ENCODE measurements at regions not wholly inside any gene's neighbourhood (a gene's known extent, or its start where the extent isn't known, plus 50 kb on each side); places are given as distances from the start of the nearest gene placed in this dataset.

DNA sequence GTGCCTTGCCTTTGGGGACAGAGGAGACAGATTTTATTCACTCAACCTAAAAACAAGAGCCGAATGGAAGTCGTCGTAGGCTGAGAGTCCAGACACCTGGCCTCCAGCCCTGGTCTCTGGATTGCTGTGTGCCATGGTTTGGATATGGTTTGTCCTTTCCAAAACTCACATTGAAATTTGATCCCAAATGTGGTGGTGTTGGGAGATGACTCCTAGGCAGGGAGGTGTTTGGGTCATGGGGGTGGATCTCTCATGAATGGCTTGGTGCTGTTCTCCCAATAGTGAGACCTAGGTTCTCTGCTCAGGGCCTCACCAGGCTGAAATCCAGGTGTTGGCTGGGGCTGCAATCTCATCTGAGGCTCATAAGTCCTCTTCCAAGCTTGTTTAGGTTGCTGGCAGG lies 75.5 kb downstream of the FOXD2 start:
- no peak for DNase-seq (ENCODE audit: low spot score)
- TF ChIP-seq, protein P1, sequence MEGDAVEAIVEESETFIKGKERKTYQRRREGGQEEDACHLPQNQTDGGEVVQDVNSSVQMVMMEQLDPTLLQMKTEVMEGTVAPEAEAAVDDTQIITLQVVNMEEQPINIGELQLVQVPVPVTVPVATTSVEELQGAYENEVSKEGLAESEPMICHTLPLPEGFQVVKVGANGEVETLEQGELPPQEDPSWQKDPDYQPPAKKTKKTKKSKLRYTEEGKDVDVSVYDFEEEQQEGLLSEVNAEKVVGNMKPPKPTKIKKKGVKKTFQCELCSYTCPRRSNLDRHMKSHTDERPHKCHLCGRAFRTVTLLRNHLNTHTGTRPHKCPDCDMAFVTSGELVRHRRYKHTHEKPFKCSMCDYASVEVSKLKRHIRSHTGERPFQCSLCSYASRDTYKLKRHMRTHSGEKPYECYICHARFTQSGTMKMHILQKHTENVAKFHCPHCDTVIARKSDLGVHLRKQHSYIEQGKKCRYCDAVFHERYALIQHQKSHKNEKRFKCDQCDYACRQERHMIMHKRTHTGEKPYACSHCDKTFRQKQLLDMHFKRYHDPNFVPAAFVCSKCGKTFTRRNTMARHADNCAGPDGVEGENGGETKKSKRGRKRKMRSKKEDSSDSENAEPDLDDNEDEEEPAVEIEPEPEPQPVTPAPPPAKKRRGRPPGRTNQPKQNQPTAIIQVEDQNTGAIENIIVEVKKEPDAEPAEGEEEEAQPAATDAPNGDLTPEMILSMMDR (IDR thresholded peaks at IDR 0.05): no peak
- Histone ChIP-seq H3K4me3 (no peak overlapping the region), H3K27ac (no peak overlapping the region)

DNA sequence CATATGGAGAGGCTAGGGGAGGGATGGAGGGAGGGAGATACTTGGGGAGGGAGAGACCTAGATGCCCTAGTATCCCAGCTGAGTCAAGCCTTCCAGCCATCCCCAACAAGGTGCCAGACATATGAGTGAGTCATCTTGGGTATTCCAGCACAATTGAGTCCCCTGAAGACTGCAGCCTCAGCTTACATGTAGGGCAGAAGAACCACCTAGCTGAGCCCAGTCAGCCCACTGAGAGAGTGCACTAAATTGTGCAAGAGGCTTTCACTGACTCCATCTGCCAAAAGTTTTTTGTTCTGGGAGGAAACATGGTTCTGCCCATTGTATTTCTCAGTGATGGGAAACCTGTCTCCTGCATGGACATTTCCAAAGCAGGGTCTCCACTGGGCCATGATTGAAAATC lies 76.4 kb downstream of the FOXD2 start:
- H3K27ac ChIP-seq: no peak overlapping the region
- TF ChIP-seq, protein P1 (IDR thresholded peaks at IDR 0.05): no peak
- no peak overlapping the region for H3K4me3 ChIP-seq
- no peak for DNase-seq (ENCODE audit: low spot score)

DNA sequence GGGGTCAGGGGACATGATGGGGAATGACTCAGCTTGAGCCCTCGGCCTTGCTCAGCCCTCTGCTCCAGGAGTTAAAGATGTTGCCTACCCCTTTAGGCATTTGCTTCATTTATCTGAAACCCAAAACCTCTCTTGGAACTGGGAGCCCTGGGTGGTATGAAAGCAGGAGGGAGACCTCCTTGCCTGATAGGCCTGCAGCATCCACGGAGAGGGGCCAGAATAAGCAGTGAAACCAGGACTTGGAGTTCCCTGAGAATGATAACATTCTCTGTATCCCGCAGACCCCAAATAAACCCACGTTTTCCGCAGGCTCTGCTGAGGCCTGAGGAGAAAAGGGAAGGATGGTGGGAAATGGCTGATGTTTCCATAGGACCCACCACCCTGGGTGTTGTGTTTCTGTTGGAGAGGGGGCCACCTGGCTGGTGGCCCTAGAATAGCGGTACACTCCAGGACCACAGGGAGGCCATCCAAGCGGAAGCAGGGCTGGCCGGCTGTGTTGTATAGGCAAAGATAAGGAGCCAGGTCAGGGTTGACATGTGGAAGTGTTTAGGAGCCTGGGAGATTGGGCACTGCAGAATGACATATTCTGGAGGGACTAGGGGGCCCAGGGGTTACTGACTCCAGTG lies 77.4 kb downstream of the FOXD2 start:
- no peak for DNase-seq (ENCODE audit: low spot score)
- H3K4me3 ChIP-seq: no peak overlapping the region
- H3K27ac ChIP-seq: no peak overlapping the region
- TF ChIP-seq, protein P1 (IDR thresholded peaks at IDR 0.05): no peak

DNA sequence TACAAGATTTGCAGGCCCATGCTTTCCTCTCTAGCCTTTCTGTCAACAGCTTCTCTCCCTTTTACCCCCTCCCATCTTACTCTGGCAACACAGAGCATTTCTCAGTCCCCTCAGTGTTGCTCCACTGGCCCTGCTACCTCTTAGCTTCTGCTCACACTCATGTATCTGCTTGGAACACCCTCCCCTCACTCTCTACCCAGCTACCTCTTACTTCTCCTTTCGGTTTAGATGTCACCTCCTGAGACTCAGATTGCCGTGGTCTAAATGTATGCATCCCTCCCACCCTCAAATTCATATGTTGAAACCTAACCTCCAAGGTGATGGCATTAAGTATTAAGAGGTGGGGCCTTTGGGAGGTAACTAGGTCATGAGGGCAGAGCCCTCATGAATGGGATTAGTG lies 80.1 kb downstream of the FOXD2 start:
- DNase-seq (ENCODE audit: low spot score): no peak
- Histone ChIP-seq H3K4me3 (no peak overlapping the region), H3K27ac (no peak overlapping the region)
- TF ChIP-seq, protein P1 (IDR thresholded peaks at IDR 0.05): no peak

DNA sequence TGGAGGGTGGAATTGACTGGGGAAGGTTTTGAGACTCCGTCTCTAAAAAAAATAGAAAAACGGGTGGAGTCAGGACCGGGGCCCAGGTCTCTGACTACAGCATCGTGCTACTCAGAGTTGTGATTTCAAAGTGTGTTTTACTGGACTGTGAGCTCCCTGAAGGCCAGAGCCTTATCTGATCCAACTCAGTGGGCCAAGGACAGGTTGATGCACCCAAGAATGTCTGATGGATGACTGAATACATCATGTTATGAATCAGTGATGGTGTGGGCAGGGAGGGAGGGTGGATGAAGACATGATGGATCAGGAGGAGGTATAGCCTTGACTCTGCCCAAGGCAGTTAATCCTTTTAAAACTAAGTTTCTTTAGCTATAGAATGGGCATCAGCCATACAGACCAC lies 81.6 kb downstream of the FOXD2 start:
- TF ChIP-seq, protein P1 (IDR thresholded peaks at IDR 0.05): no peak
- Histone ChIP-seq H3K27ac (no peak overlapping the region), H3K4me3 (no peak overlapping the region)
- DNase-seq (ENCODE audit: low spot score): no peak

DNA sequence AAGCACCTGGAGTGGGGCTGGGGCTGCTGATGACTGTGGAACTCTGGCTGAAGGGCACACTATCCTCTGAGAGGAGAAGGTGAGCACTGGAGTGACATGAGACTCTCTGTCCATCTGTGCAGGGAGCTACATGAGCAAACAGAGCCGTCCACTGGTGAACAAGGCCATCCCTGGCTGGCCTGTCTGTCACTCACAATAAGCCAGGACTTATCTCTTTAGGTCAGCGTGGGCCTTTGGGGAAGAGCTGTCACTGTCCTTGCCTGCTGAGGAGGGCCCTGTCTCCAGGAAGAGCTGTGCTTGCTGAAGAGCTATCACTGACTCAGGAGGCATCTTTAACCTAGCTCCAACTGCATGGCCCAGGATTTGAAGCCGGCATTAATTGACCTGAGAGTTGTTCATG lies 82.1 kb downstream of the FOXD2 start:
- no peak for DNase-seq (ENCODE audit: low spot score)
- no peak overlapping the region for H3K27ac ChIP-seq
- no peak overlapping the region for H3K4me3 ChIP-seq
- TF ChIP-seq, protein P1 (IDR thresholded peaks at IDR 0.05): no peak

DNA sequence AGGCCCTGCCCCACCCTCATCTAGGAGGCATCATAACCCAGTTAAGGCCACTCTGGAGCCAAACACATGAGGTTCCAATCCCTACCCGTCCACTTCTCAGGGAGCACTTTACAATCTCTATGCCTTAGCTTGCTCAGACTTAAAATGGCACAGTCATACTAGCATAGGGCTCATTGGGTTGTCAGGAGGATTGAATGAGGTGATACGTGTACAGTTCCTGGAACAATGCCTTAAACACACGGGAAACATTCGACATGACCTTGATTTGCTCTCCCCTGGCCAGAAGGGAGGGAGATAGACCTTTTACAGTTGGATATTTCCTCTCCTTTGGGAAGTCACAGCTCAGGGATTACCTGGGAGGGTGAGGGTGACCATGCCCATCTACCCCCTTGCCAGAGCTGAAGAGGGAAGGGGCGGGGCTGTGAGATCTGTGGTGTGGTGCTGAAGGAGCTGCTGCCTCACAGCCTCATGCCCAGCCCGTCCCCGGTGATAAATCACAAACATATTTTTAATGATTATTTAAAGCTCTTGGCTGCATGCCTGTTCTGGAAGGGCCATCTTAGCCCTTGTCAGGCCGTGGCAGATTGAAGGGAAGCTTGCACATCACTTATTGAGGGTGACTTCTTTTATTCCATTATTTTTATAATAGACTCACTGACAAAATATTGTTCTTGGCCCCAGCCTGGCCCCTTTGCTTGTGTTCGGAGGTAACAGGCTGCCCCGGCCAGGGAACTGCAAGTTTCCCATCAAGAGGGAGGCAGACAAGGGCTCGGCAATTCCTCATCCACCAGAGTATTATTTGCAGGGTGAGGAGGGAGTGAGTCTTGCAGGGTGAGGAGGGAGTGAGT lies 83.4 kb downstream of the FOXD2 start:
- Histone ChIP-seq H3K27ac (peak overlapping the region; percentile 56 to 84), H3K4me3 (no peak overlapping the region)
- peak; percentile 82 for DNase-seq (ENCODE audit: low spot score)
- TF ChIP-seq, protein P1 (IDR thresholded peaks at IDR 0.05): no peak

Data from coronary artery (tissue), 2 donors.